Lung (tissue), 11 donors: ENCODE measurements at regions not wholly inside any gene's neighbourhood (a gene's known extent, or its start where the extent isn't known, plus 50 kb on each side); places are given as distances from the start of the nearest gene placed in this dataset.

ENCODE experiments used
- ATAC-seq: fragments of 200-7000 bp; cut with Tn5 transposase; one replicate; pipeline ENCODE4 v1.9.1; 2020; ENCODE audit warnings: moderate number of reproducible peaks; ENCODE audit not compliant: insufficient read depth, low FRiP score
- DNase-seq, 3 donors: peaks; one replicate each; pipeline ENCODE4 v3.0.0-alpha.2; 2013 to 2017
- H3K27ac ChIP-seq, 2 donors: one replicate each; pipeline ENCODE4 v1.5.1; 2013; ENCODE audit warnings: mild to moderate bottlenecking in 2 of 2, moderate library complexity in 2 of 2, control low read depth in 1 of 2, inconsistent platforms in 1 of 2, low read depth in 1 of 2, low read length in 1 of 2
- H3K27me3 ChIP-seq, 3 donors: one replicate each; pipeline ENCODE4 v1.5.1; 2013; ENCODE audit warnings: low read length in 2 of 3; ENCODE audit not compliant: control insufficient read depth in 3 of 3, insufficient read depth in 3 of 3
- H3K36me3 ChIP-seq, 4 donors: one replicate each; pipeline ENCODE4 v1.5.1; 2013; ENCODE audit warnings: low read length in 4 of 4, mild to moderate bottlenecking in 1 of 4, moderate library complexity in 1 of 4; ENCODE audit not compliant: control insufficient read depth in 4 of 4, insufficient read depth in 4 of 4
- H3K4me1 ChIP-seq, 5 donors: one replicate each; pipeline ENCODE4 v1.5.1; 2013; ENCODE audit warnings: low read length in 5 of 5, mild to moderate bottlenecking in 2 of 5, moderate library complexity in 1 of 5; ENCODE audit not compliant: control insufficient read depth in 5 of 5, insufficient read depth in 5 of 5
- H3K4me3 ChIP-seq: one replicate; pipeline ENCODE4 v1.5.1; 2013; ENCODE audit warnings: mild to moderate bottlenecking, control low read depth, moderate library complexity
- H3K9ac ChIP-seq, 2 donors: one replicate each; pipeline ENCODE4 v1.5.1; 2013; ENCODE audit warnings: low read length in 2 of 2, control low read depth in 1 of 2; ENCODE audit not compliant: insufficient read depth in 1 of 2
- H3K9me3 ChIP-seq, 4 donors: one replicate each; pipeline ENCODE4 v1.5.1; 2013; ENCODE audit warnings: low read length in 3 of 4, mild to moderate bottlenecking in 1 of 4, moderate library complexity in 1 of 4; ENCODE audit not compliant: control insufficient read depth in 4 of 4, insufficient read depth in 3 of 4
- CTCF ChIP-seq: IDR thresholded peaks from 2 replicates; pipeline ENCODE4 v1.5.1; 2012; ENCODE audit warnings: mild to moderate bottlenecking; ENCODE audit errors: control extremely low read depth, extremely low read depth
- WGBS, 2 donors: extraction: QIAGEN DNeasy Blood & Tissue Kit; methylation state at CpG; one replicate each; pipeline ENCODE4 v1.1.7; 2013; 5-methylcytosine and 5-hydroxymethylcytosine counted together
- donor health status: control.
- donor health status: control.
- donor health status: Bipolar disorder and iron deficiency.
- donor health status: healthy.
- donor health status: DM: yes; HTN: yes; CAD: no.

- H3K4me3 ChIP-seq: no peak overlapping the region
- H3K27ac ChIP-seq: no peak overlapping the region
- TF ChIP-seq CTCF: no peak
- WGBS, 2 donors: 60 to 85% methylated on average over 6 of the region's 6 CpGs
- H3K9me3 ChIP-seq: peaks cover 0 to 2% (median 0%) of the 10 kb centered on the region in 4 donors
- no peak overlapping the region for H3K9ac ChIP-seq
- no peaks in the 10 kb centered on the region for H3K36me3 ChIP-seq
- no peak for ATAC-seq
- peaks cover 0 to 2% (median 0%) of the 10 kb centered on the region in 3 donors for H3K27me3 ChIP-seq
- no peak for DNase-seq
- H3K4me1 ChIP-seq: no peaks in the 10 kb centered on the region
Measured at GRCh38 chr19:28422791-28423650, 789.9 kb downstream of the UQCRFS1 start.

GRCh38 chr19:28422046-28422445 lies 790.9 kb downstream of the UQCRFS1 start:
- peaks cover 0 to 2% (median 0%) of the 10 kb centered on the region in 4 donors for H3K9me3 ChIP-seq
- H3K4me3 ChIP-seq: no peak overlapping the region
- no peak overlapping the region for H3K27ac ChIP-seq
- H3K27me3 ChIP-seq: peaks cover 0 to 2% (median 0%) of the 10 kb centered on the region in 3 donors
- 82 to 87% methylated on average over 7 of the region's 7 CpGs for WGBS, 2 donors
- no peak overlapping the region for H3K9ac ChIP-seq
- ATAC-seq (no peak), DNase-seq (no peak)
- H3K36me3 ChIP-seq: no peaks in the 10 kb centered on the region
- no peaks in the 10 kb centered on the region for H3K4me1 ChIP-seq
- TF ChIP-seq CTCF: no peak

GRCh38 chr19:28420811-28421550 lies 792.0 kb downstream of the UQCRFS1 start:
- Histone ChIP-seq H3K4me3 (no peak overlapping the region), H3K27ac (no peak overlapping the region), H3K4me1 (no peaks in the 10 kb centered on the region), H3K36me3 (no peaks in the 10 kb centered on the region), H3K9ac (no peak overlapping the region), H3K9me3 (peaks cover 0 to 2% (median 0%) of the 10 kb centered on the region in 4 donors), H3K27me3 (peaks cover 0 to 2% (median 0%) of the 10 kb centered on the region in 3 donors)
- 60 to 62% methylated on average over 13 of the region's 13 CpGs for WGBS, 2 donors
- no peak for TF ChIP-seq CTCF
- no peak for DNase-seq
- ATAC-seq: no peak
